Tibial nerve (tissue), 4 donors: ENCODE measurements at regions not wholly inside any gene's neighbourhood (a gene's known extent, or its start where the extent isn't known, plus 50 kb on each side); places are given as distances from the start of the nearest gene placed in this dataset.
"Not testable (repeated sequence)": the region's sequence is repeated elsewhere in the genome, so short reads cannot be mapped to it uniquely, and the experiment has no call there.

Experiments used
- EP300 ChIP-seq, 2 donors: sonication (generic); formaldehyde crosslinking; IDR thresholded peaks; one replicate each; pipeline ENCODE4 v1.6.1; 2017; ENCODE audit warnings: antibody characterized with exemption in 2 of 2, mild to moderate bottlenecking in 1 of 2
- POLR2A ChIP-seq, 2 donors: fragments of 450-650 bp; IDR thresholded peaks; one replicate each; pipeline ENCODE4 v1.6.1; 2017; ENCODE audit warnings: antibody characterized with exemption in 2 of 2, mild to moderate bottlenecking in 2 of 2, moderate library complexity in 2 of 2
- TF ChIP-seq, protein P1 (sequence below), 5 experiments: fragments of 200-600 bp in 3 of 5; fragments of 450-650 bp in 2 of 5; sonication (generic) in 3 of 5; IDR thresholded peaks; one replicate each; pipeline ENCODE4 v1.5.1; 2016 to 2019; ENCODE audit warnings: antibody characterized with exemption in 5 of 5, mild to moderate bottlenecking in 3 of 5, moderate library complexity in 2 of 5

GRCh38 chr4:3926969-3927755 lies 161.0 kb downstream of the ADRA2C start:
- TF ChIP-seq POLR2A, EP300 (IDR thresholded peaks at IDR 0.05): not testable (repeated sequence)
- TF ChIP-seq, protein P1, sequence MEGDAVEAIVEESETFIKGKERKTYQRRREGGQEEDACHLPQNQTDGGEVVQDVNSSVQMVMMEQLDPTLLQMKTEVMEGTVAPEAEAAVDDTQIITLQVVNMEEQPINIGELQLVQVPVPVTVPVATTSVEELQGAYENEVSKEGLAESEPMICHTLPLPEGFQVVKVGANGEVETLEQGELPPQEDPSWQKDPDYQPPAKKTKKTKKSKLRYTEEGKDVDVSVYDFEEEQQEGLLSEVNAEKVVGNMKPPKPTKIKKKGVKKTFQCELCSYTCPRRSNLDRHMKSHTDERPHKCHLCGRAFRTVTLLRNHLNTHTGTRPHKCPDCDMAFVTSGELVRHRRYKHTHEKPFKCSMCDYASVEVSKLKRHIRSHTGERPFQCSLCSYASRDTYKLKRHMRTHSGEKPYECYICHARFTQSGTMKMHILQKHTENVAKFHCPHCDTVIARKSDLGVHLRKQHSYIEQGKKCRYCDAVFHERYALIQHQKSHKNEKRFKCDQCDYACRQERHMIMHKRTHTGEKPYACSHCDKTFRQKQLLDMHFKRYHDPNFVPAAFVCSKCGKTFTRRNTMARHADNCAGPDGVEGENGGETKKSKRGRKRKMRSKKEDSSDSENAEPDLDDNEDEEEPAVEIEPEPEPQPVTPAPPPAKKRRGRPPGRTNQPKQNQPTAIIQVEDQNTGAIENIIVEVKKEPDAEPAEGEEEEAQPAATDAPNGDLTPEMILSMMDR (IDR thresholded peaks at IDR 0.05): not testable (repeated sequence)
